ENCODE measurements at regions not wholly inside any gene's neighbourhood (a gene's known extent, or its start where the extent isn't known, plus 50 kb on each side); places are given as distances from the start of the nearest gene placed in this dataset.
"Not testable (repeated sequence)": the region's sequence is repeated elsewhere in the genome, so short reads cannot be mapped to it uniquely, and the experiment has no call there.

DNA sequence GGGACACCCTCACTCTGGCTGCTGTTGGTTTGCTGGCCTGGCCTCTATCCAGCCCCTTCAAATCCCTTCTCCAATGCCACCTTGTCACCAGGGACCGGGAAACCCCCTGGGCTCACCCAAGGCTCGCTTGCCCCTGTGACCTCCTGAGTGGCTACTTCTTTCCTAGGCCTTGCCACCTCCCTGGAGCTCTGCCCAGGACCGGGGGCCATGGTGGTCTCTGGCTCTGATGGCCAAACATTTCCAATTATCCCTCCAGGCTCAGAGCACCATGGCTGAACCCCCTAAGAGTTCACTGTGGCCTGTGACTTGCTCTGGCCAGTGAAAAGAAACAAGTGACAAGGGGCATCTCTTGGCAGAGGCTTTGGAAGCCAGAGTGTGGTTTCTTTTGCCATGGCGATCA, 237.6 kb downstream of the TFCP2L1 start:
- DNase-seq (ENCODE audit: low read depth), result no peak

DNA sequence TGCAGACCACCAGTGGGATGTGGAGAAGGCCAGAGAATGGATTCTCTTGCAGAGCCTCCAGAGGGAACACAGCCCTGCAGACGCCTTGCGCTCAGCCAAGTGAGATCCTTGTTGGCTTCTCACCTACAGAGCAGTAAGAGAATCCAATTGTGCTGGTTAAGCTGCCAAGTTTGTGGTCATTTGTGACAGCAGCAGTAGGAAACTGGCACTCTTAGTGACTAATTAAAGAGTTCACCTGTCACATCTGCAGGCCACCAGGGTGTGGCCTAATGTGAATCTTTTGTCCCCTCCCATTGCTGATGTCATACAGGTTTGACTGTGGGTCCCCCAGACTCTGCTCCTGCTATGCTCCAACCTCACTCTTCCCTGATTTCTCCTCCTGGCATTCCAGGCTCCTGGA, 235.9 kb downstream of the TFCP2L1 start:
- DNase-seq (ENCODE audit: low read depth), result no peak

DNA sequence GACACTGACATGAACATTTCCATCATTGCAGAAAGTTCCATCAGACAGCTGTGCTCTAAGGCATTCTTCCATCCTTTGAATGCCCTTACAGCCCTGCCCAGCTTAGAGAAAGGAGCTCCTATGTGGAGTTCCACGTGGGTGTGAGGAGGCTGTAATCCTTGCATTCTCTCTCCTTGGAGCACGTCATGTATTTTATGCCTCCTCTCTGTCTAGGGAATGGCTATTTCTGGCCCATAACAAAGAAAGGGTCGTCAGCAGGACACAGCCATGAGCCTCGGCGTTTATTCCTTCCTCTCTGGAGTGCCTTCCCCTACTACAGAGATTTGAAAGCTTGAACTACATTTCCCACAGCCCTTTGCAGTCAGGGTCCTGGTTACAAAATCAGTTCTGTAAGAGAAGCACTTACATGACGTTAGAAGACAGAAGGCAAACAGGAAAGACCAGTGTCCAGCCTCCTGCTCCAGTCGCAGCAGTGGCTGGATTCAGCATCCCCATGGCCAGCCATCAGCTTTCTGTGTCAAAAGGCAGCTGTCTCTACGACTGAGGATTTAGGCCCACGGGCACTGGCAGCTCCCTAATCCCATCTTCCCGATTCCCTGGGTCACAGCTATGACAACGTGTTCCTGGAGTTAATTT, 234.9 kb downstream of the TFCP2L1 start:
- DNase-seq (ENCODE audit: low read depth), result no peak

DNA sequence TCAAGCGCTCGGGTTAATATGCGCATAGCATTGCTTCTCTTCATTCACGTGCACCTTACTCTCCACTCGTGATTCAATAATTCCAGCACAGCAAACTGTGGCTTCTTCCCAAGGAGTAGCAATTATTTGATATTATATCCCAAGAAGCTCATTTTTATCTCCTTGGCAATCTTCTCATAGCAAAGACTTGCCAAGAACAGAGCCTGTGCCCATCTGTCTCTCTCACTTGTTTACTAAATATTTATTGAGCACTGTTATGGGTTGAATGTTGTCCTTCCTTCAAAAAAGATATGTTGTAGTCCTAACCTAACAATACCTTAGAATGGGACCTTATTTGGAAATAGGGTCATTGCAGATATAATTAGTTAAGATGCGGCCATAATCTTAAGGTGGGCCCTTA, 233.7 kb downstream of the TFCP2L1 start:
- DNase-seq (ENCODE audit: low read depth), result no peak

DNA sequence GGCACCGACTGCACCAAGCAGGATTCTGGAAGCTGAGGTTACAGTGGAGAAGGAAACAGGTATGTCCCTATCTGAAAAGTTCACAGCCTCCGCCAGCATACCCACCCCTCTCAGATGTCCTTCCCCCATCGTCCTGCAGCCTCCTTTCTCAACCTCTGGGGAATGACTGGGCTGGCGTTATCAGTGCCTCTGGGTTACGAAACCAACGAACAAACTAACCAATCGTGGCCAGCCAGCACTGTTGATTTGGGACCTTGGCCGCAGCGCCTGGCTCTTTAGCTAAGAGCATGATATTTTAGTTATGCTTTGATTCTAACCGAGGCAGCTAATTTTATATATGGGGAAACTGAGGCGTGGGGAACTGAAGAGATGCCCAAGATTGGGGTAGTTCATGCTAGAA, 233.0 kb downstream of the TFCP2L1 start:
- DNase-seq (ENCODE audit: low read depth), result no peak

DNA sequence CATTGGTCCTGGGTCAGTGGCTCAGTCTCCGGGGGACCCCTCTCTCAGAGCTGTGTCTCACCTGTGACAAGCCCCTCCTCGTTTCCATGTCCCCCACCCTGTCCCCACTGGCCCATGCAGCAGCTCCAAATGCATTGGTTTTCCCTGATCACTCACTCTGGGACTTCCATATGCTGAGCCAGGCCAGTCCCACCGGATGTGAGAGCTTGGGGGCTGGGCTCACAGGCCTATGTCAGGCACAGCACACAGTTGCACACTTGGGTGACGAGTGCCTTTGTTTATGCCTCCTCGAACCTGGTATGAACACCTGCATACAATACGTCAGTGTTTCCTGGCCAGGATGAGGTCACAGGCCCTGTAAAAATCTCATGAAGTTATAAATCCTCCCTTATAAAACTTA, 232.5 kb downstream of the TFCP2L1 start:
- no peak for DNase-seq (ENCODE audit: low read depth)

DNA sequence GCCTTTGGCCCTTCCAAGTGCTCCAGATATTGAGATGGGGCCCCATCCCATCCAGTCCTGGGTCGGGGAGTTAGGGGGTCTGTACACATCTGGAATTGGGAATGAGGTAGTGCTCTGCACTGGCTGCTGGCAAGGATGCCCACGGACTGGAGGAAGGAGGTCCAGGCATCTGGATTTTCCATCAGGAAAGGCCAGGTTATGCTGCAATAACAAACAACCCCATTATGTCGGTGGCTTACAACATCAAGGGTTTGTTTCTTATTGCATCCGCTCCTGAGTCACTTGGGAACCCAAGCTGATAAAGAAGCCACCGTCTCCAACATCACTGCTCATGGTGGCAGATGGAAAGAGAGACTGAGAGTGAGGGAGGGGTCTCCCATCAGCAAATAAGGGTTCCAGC, 229.9 kb downstream of the TFCP2L1 start:
- DNase-seq (ENCODE audit: low read depth), result no peak

DNA sequence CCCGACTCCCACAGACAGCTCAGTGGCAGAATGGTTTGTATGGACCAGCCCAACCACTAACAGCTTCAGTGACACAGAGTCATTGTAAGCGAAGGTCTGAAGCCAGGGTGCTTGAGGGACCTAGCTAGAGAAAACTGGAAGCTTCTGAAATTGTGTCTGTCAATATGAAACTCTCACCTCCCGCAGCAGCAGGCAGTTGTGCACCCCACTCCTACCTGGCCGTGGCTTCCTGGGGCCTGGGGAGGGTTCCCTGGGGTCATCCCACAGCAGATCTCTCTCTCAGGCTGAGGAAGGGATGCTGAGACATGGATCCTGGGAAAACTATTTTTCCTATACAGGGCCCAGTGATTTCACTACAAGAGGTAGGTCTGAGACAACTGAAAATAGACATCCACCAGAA, 229.5 kb downstream of the TFCP2L1 start:
- DNase-seq (ENCODE audit: low read depth), result no peak

DNA sequence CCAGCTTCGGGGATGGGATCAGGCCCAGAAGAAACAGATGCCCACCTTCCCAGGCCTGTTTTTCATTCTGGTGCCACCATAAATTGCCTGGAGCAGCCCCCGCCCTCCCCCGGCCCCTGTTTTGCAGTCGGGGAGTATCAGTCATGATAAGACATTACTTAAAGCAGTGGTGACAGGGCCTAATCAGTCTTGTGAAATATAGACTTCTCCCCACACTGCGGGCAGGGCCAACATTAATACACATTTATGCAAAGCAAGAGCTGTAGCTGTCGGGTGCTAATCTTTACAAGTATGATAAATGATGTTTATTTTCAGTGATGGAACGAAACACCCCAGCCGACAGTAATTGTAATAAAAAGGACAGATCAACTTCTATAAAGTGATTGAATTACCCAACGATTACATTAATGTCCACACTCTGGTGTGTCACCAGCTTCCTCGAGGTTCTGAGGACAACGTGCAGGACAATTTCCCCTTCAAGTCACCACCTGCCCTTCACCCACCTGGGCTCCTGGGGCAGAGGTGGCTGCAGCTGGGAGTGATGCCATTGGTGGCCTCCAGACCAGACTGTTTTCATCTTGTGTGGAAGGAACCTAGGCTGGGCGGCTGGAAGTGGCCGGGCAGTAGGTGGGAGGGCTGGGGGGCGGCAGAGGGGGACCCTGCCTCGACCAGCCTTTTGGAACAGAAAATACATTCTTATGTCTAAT, 226.0 kb downstream of the TFCP2L1 start:
- DNase-seq (ENCODE audit: low read depth), result no peak

DNA sequence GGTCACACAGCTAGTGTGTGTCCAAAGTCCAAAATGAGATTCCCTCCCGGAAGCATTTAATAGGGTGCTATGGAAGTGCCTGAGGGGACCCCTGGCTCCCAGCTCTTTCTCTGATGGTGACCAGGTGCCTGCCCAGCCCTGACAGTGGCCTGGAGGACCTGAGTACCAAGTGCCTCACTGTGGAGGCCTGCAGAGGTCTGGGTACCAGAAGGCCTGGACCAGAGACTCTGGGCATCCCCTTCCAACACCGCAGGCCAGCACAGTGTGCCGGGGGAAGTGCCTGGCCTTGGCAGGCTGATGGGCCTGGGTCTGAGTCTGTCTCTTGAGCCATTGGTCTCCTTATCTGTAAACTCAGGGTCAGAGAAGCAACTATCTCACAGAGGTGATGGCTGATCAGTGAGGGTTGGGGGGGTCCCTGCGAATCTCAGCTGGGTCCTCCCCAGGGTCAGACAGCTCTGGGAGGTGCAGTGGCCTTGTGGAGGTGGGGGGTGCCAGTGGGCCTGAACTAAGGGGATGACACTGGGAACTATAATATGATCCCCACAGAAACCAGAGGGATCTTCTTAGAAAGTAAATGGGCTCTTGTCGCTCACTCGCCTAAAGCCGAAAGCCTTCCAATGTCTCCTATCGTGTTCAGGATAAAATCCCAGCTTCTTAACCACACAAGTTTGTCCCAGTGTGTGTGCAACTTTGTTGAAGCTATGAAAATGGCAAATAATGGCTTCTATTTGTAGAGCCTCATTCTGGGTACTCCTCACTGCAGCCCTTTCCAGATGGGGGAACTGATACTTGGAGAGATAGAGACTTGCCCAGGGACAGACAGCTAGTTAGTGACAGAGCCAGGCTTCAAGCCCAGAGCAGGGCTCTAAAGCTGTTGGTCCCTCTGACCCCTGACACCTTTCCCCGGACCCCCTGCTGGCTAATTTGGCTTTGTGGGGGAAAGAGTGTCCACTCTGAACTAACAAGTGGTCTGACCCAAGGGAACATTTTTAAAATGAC, 225.1 kb downstream of the TFCP2L1 start:
- no peak for DNase-seq (ENCODE audit: low read depth)

DNA sequence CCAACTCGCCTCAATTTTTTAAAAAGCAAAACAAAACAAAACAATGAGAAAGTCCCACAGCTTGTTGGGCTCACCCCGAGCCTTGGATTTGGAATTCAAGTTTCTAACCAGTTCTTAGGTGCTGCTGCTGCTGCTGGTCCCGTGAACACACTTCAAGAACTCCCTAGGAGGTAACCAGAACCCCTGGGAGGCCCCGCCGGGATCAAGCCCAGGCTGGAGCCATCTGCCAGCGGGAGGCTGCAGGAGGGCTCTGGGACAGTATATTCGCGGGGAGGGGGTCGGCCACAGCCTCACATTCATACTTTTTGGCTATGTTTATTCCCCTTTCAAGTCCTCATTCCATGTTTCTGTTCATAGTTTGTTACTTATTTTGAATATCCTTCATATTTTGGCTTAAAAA, 223.4 kb downstream of the TFCP2L1 start:
- no peak for DNase-seq (ENCODE audit: low read depth)

DNA sequence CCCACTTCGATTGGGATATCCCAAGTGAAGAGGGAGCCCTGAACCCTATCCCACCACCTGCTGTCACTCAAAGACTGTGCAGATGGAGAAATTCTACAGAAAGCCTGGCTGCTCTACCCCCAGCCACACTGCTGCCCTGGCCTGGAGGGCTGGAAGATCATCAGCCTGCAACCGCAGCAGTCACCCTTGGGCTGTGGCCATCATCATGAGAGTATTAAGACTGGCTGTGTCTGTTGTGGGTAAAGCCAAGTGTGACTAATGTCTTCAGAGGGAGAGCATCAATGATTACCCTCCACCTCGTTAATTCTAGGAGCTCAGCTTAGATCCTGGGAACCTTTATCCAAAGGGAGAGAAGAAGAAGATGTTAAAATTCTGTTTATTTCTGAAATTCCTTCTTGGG, 221.5 kb downstream of the TFCP2L1 start:
- no peak for DNase-seq (ENCODE audit: low read depth)

DNA sequence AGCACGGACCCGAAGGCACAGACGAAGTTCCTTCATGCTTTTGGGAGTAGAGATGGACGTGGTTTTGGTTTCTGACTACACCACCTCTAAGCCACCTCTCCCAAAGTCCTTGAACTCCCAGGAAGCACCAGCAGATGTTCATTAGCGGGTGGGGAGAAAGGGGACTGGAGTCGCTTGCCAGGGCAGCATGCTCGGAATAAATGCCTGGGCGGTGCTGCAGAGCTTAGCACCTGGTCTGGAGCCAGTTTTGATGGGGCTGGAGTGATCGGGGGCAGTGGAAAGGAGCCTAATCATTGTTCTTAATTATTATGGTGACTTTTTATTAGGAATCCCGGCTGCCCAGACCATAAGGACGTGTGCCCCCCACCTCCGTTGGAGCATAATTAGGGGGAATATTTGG, 220.8 kb downstream of the TFCP2L1 start:
- no peak for DNase-seq (ENCODE audit: low read depth)

DNA sequence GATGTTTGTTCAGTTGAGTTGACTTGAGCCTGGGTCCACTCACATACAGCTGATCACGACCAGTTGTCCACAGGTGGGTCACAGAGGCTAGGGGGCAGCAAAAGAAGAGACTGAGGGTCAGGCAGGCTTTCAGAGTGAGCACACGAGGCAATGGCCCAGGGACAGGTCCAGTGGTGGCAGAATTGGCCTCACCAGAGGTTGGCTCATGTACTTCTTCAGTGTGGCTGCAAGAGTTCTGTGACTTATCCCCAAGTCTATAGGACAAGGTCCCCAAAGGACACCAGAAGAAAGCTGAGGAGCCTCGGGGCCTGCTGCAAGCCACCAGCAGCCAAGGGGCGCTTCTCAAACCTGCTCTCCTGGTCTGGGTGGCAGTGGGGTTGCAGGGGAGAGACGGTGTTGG, 219.8 kb downstream of the TFCP2L1 start:
- DNase-seq (ENCODE audit: low read depth), result no peak

DNA sequence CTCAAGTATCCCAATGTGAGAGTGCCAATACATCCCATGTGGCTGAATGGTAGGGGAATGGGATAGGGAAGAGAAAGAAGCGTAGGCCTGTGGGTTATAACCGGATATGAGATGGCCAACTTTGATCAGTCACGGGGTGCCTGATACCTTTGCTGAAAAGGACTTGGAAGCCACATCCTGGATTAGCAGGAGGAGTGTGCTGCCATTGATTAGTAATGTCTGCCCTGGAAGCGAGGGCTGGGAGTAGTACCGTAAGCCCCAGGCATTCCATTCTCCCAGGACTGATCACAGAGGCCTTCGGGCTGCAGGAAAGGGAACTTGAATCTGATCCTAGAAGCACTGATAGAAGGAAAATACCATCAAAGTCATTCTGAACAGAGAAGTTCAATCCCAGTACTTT, 218.5 kb downstream of the TFCP2L1 start:
- no peak for DNase-seq (ENCODE audit: low read depth)

DNA sequence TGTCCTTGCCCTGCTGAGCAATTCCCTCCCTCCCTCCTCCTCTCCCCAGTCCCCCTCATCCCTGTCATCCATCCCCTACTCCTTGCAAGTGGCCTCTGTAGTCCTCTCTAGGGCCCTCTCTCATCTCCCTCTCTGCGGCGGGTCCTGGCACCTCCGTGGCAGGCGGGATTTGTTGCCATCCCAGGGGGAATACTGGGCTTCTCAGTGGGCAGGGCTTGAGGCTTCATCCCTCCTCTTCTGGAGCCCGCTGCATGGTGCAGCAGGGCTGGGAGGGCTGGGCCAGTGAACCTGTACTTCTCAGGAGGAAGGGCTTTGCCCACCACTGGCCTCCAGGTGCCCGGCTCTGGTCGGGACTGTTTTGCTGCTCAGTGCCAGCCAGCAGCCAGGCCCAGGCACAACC, 216.2 kb downstream of the TFCP2L1 start:
- no peak for DNase-seq (ENCODE audit: low read depth)

DNA sequence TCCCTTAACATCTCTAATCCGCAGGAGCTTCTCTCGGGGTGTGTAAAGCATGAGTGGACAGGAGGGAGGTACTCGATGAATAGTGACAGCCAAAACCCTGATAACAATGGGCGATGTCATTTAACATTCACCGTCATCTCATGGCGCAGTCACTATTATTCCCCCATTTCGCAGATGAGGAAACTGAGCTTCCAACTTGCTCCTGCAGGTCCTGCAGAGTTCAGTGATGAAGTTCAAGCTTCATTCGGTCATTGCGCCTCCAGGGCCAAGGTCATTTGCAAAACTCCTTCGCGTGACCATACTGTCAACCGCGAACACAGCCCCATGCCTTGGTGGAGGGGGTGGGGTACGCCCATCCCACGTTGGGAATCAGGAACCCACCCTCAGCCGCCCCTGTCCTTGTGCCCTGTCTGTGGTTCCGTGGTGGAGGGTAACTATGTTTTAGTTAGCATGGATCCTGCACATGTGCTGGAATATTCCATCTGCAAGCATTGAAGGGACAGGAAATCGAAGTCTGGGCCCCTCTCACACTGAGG, 215.5 kb downstream of the TFCP2L1 start:
- DNase-seq (ENCODE audit: low read depth), result no peak

DNA sequence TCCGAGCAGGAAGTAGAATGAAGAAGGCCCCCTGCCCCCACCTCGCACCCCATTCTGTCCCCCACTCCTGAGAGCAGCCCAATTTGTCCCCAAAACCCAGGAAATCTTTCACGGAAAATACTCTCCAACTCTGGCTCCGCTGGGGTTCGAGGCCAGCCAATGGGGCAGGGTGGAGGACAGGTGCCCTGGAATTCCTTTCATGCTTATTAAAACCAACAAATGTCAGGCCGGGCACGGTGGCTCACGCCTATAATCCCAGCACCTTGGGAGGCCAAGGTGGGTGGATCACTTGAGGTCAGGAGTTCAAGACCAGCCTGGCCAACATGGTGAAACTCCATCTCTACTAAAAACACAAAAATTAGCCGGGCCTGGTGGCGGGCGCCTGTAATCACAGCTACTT, 214.9 kb downstream of the TFCP2L1 start:
- not testable (repeated sequence) for DNase-seq (ENCODE audit: low read depth)

DNA sequence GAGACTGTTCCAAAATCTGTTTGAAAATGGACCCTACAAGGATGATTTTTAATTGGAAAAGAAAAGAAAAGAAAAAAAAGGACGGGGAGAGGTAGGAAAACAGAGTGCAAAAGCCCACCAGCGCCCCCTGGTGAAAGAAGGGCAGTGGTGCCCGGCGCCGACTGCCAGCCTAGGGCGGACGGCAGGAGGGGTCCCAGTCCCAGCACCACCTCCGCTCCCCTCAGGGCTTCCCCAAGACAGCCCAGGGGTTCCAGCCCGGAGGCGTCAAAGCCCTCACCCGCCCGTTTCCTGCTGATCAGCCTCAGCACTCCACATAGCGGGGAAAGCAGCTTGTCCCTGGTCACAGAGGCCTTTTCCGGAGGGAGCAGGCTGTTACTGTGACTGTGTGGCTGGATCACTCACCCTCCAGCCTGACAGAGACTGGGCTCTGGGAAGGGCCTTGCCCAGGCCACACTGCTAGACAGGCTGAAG, 213.9 kb downstream of the TFCP2L1 start:
- DNase-seq (ENCODE audit: low read depth), result no peak

DNA sequence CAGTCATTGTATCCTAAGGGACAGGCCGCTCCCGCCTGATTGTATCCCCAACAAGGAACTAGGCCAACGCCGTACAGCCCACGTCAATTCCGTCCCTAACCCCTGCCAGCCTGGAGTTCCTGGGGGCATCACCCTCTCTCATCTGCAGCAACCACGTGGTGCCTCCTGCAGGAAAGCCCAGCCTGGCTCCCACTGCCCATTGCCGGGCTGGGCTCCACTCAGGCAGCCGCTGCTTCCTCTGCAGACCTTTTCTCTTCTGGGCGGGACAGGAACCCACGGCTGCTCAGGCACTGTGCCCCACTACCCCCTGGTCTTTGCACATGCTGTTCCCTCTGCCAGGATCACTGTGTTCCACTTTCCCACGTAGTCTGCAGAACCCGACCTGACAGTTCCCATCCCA, 212.2 kb downstream of the TFCP2L1 start:
- no peak for DNase-seq (ENCODE audit: low read depth)

DNA sequence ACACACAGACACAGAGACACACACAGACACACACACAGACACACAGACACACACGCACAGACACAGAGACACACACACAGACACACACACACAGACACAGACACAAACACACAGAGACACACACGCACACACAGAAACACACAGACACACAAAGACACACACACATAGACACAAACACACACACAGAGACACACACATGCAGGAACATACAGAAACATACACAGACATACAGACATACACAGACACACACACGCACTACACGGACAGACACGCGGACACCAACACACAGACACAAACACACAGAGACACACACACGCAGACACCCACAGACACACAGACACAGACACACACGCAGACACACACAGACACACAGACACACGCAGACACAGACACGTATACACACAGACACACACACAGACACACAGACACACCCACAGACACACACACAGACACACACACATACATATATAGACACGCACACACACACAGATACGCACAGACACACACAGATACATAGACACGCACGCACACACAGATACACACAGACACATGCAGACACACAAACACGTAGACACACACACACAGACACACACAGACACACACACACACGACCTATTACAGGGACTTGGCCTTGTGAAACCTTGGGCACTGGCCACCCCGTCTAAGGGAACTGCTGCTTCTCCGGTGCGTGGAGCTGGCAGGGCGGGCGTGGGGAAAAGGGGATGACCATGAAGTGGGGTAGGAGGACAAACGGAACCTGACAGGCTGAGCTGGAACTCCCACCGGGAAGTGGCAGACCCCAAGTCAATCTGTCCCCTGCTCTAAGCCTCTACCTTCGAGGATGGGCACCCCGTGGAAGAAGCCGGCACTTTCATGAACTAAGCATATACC, 211.4 kb downstream of the TFCP2L1 start:
- DNase-seq (ENCODE audit: low read depth), result no peak
